DMS53 treated with DMSO at 0.1 percent for 48 hours (cell line): ENCODE measurements at regions not wholly inside any gene's neighbourhood (a gene's known extent, or its start where the extent isn't known, plus 50 kb on each side); places are given as distances from the start of the nearest gene placed in this dataset.

ENCODE experiments used
- DNase-seq: peaks from one replicate; lab custom pipeline; 2025; ENCODE audit not compliant: unreplicated experiment; lab: John Stamatoyannopoulos, UW

DNA sequence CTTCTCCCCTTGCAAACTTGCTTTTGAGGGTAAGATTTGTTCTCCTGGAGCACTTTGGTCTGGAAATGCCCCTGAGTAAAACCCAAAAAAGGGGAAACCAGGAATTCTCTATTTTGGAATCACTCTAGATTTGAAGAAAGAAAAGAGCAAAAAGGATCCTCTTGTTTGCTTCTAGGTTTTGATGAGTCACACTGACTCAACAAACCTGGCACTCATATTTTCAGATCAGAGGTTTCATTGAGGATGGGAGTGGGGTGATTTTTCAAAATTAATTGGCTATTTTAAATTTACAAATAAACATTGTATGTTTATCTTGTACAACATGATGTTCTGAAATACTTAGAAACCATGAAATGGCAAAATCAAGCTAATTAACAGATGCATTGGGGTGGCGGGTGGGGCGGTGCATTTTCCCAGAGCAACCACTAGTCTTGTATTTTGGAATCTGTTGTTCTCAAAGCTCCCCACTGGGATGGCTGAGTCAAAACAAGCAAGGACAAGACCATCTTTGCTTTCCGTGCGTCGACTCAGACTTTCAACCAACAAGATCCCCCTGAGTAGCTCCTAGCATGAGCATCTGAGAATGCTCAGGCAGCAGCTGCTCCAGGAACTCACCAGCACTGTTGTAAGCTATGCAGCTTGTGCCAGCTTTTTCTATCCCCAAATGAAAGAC is 451.4 kb downstream of the WDR72 start:
- DNase-seq, result no peak

DNA sequence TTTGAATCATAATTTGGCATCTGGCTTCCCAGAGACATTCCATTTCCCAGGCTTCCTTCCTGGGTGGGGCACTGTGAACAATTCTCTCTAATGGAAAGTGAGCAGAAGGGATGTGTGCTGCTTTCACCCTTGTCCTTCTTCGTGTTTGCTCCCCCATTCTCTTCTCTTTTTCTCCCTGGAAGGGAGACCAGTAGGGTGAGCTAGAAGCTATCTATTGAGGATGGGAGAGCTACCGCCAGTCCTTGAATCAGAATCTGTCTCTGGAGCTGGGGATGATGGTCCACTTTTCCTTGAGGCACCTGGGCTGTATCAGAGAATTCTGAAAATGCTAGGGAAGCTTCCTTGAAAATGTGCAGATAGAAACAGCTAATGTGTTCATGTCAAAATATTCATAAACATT is 453.9 kb downstream of the WDR72 start:
- DNase-seq, result no peak

- DNase-seq, result no peak
Observed at GRCh38 chr15:53305101-53305500, 454.4 kb downstream of the WDR72 start.

DNA sequence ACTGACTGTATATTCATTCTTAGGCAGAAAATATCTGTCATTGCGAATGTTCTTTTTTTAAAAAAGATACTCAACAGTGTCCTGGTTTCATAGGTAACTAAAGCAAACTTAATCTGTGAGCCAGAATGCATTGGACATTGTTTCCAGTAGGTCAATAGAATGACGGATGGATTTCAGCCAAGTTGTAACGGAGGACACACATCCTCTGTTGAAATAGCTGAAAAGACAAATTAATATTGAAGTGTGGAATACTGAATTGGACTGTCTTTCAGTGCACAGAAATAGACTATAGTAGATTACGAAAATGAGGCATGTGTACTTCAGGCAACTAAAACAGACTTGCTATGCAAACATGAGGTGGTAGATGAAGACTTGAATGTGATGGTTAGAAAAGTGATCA is 461.6 kb downstream of the WDR72 start:
- no peak for DNase-seq

GRCh38 chr15:53296603-53297002 is 462.9 kb downstream of the WDR72 start:
- no peak for DNase-seq

- DNase-seq, result no peak
Observed at GRCh38 chr15:53295574-53295973, 463.9 kb downstream of the WDR72 start.

GRCh38 chr15:53288542-53288941 is 470.9 kb downstream of the WDR72 start:
- DNase-seq, result no peak

GRCh38 chr15:53274630-53275029 is 484.5 kb upstream of the ONECUT1 start:
- DNase-seq, result no peak

DNA sequence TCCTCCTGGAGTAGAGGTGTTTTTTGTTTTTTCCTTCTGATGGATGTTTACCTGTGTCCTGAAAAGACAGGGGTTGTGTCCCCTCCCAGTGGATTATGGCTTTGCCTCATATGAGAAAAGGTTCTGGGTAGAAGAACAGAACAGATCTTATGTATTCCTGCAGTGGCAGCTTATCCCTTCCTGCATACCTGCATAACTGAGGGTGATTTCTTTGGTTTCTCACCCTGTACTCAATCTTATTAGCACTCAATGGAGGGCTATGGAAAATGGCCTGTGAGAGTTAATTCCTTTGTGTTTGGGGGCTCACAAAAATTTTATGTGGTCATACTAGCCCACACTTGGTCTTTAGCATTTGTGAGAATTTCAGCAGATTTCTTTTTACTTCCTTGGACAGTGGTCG is 482.0 kb upstream of the ONECUT1 start:
- no peak for DNase-seq

DNA sequence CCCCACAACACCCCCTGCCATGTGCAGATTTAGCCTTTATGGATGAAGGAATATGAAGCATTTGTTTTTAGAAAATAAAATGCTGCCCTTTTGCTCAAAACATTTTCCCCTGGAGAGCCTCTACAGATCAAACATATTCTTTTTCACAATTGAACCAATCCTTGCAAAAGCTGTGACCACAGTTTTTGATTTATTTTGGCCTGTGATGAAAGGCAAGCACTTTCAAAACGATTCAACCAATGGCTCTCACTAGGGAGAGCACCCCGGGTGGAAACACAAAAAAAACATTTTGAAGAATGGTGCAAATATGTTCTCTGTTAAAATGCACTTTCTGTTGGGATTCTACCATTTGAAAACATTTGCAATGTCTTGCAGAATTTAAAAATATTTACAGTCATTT is 476.0 kb upstream of the ONECUT1 start:
- no peak for DNase-seq

DNA sequence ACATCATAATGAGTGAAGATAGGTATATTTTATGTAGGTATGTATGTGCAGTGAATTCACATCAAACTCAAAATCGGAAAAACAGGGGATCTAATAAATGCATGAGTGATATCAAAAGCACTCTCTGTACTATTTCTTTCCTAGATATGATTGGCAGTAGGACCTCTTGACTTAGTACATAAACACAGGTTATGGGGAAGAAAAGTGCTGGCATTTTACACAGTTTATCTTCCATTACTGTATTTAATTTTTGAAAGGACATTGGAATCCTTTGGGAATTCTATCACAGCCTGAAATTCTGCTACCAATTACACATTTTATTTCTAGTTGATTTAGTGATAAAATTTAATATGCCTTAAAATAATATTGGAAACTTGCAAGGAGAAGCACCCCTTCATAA is 470.5 kb upstream of the ONECUT1 start:
- DNase-seq, result no peak

DNA sequence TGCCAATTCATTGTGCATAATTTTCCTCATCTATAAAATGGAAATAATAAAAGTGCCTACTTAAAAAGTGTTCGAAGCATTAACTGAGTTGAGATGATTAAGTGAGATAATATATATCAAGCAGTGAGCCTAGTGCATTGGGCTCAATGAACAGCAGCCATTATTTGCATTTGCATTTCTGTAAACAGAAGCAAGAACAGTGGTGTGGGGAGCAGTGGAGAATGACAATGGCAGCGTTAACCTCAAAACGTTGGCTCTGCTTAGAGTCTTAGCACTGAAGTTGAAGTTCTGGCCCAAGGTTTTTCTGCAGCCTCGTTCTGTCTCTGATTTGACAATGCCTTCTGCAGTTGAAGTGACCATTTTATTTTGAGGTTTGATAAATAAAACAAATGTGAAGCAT is 466.3 kb upstream of the ONECUT1 start:
- no peak for DNase-seq

- DNase-seq, result no peak
Observed at GRCh38 chr15:53256043-53256442, 465.9 kb upstream of the ONECUT1 start.

GRCh38 chr15:53251996-53252395 is 461.9 kb upstream of the ONECUT1 start:
- DNase-seq, result peak; percentile 13

- no peak for DNase-seq
Observed at GRCh38 chr15:53251523-53251922, 461.4 kb upstream of the ONECUT1 start.

DNA sequence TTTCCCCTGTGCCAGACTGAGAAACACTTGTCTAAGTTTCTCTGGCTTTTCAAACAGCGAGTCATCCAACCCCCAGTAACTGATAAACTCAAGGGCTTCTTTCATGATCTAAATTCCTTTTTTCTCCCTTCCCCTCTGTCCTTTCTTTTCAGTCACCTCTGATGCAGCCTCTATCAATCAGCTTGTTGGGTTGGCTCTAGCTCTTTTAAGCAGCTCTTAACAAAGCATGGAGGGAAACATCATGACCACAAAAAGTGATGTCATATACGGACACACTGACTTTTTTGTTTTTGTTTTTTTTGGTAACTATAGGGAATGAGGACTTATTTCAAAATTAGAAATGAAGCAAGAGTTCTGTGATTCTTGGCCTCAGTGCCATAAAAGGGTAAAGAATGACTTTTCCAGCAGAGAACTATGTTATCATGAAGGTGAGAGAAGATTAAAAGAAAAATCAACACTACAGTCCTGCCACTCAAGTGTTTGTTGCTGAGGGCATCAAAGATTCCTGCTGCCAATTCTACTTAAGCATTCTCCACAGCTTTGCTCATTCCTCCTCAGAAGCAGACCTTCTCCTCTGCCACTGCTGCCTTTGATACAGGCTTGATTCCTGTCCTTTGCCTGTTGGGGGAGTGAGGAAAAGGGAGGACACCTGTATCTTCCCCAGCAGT is 457.0 kb upstream of the ONECUT1 start:
- no peak for DNase-seq

GRCh38 chr15:53246404-53246803 is 456.3 kb upstream of the ONECUT1 start:
- DNase-seq, result no peak

DNA sequence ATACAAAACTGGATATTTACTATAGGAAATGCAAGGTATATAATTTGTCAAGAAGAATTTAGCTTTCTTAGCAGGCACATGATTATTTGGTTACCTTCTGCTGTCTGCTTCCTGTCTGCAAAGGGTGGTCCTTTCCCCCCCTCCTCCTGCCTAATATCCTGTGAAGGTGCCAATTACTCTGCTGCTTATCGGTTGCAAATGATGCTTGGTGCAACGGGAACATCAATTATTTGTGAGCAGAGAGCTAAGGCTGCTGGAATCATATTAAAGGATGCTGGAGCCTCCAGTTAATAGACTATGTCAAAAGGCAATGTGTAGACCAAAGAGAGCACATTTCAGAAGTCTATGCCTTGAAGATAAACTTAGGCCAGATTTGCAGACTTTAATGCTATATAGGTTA is 443.7 kb upstream of the ONECUT1 start:
- DNase-seq, result no peak

GRCh38 chr15:53230473-53230872 is 440.3 kb upstream of the ONECUT1 start:
- DNase-seq, result no peak

DNA sequence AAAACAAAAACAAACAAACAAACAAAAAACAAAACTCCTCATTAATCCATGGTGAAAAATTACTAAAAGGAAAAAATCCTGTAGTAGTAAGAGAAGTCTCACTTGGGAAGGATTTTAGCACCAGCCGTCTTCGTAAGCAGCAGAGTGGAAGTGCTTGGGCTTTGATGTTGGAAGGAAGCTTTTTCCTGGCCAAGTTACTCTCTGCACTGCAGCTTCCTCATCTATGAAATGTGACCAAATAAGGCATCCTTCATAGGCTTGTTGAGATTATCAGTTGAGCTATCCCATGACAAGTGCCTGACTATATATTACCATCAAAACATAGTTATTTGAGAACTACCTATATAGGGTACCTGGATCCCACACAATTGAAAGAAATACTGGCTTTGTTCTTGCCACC is 436.4 kb upstream of the ONECUT1 start:
- DNase-seq, result no peak

DNA sequence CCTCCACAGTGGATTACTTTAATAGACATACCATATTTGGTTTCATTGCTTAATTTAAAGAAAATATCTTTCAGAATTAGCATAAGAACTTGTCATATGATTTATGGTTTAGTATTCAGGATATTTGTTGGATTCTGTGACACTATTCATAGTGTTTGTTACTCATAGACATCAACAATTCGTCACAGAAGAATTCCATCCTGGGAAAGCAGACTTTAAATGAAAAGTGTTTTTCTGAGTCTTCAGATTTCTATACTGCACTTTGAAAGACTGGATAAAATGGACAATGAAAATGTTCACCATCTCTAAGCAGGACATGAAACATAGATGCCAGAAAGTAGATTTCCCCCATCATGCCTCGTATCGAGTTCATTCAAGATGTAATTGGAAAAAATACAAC is 435.6 kb upstream of the ONECUT1 start:
- no peak for DNase-seq

DNA sequence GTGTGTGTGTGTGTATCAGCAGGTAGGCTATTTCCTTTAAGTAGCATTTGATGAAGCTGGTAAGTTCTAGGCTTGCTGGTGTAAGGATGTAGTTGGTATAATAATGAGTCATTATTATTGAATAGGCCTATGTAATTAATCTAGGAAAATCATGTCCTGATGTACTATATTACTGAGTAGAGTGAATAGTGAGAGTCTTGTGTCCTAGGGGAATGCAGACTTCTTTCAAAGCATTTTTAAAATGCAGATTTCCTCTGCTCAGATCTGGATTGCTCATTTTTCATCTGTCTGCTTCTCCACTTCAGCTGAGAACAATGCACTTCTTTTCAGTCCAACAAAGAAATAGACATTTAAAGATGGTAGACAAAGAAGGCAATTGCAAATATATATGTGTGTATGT is 434.2 kb upstream of the ONECUT1 start:
- DNase-seq, result no peak

DNA sequence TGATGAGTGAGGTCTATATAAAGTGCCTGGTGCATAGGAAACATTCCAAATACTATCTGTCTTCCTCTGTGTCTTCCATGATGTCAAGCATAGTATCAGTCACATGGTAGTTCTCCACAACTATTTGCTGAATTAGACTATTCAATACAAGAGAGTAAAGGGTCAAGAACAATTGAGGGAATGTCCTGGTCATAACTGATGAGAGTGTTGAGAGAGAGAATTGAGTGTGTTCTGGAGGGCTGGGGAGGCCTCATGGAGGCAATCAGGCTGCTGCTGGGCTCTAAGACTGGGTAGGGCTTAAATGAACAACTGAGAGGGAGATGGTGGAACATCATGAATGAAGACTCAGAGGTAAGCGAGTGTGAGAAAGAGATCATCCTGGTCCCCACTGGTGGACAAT is 433.7 kb upstream of the ONECUT1 start:
- DNase-seq, result no peak
